NOMO-1 treated with dmso at 0.1 percent for 144 hours (cell line): ENCODE measurements at regions not wholly inside any gene's neighbourhood (a gene's known extent, or its start where the extent isn't known, plus 50 kb on each side); places are given as distances from the start of the nearest gene placed in this dataset.

ENCODE experiments used
- DNase-seq: peaks from one replicate; lab custom pipeline; 2025; ENCODE audit not compliant: unreplicated experiment; lab: John Stamatoyannopoulos, UW

GRCh38 chr7:130927062-130927461 lies 193.1 kb upstream of the KLF14 start:
- no peak for DNase-seq

- no peak for DNase-seq
These were observed 193.6 kb upstream of the KLF14 start for GRCh38 chr7:130927564-130927963.

GRCh38 chr7:130929896-130930659 lies 196.1 kb upstream of the KLF14 start:
- DNase-seq, result no peak

GRCh38 chr7:130930681-130931080 lies 196.7 kb upstream of the KLF14 start:
- no peak for DNase-seq

GRCh38 chr7:130931423-130931822 lies 197.4 kb upstream of the KLF14 start:
- DNase-seq, result no peak

- DNase-seq, result no peak
These were observed 198.1 kb upstream of the KLF14 start for GRCh38 chr7:130932088-130932487.

- no peak for DNase-seq
These were observed 198.8 kb upstream of the KLF14 start for GRCh38 chr7:130932667-130933432.

GRCh38 chr7:130933919-130934318 lies 199.9 kb upstream of the KLF14 start:
- no peak for DNase-seq

- DNase-seq, result no peak
These were observed 201.7 kb upstream of the KLF14 start for GRCh38 chr7:130935564-130936157.

GRCh38 chr7:130936202-130936931 lies 202.4 kb upstream of the KLF14 start:
- DNase-seq, result no peak

- no peak for DNase-seq
These were observed 203.0 kb upstream of the KLF14 start for GRCh38 chr7:130937016-130937415.

- DNase-seq, result no peak
These were observed 203.8 kb upstream of the KLF14 start for GRCh38 chr7:130937830-130938229.

GRCh38 chr7:130938661-130939060 lies 204.7 kb upstream of the KLF14 start:
- DNase-seq, result no peak

- no peak for DNase-seq
These were observed 205.5 kb upstream of the KLF14 start for GRCh38 chr7:130939321-130940095.

GRCh38 chr7:130940326-130940725 lies 206.3 kb upstream of the KLF14 start:
- no peak for DNase-seq

- DNase-seq, result no peak
These were observed 206.9 kb upstream of the KLF14 start for GRCh38 chr7:130940907-130941306.

GRCh38 chr7:130941322-130942210 lies 207.6 kb upstream of the KLF14 start:
- no peak for DNase-seq

- no peak for DNase-seq
These were observed 208.4 kb upstream of the KLF14 start for GRCh38 chr7:130942211-130942964.

GRCh38 chr7:130943336-130943901 lies 209.4 kb upstream of the KLF14 start:
- peak; percentile 27 for DNase-seq
